ENCODE measurements at regions not wholly inside any gene's neighbourhood (a gene's known extent, or its start where the extent isn't known, plus 50 kb on each side); places are given as distances from the start of the nearest gene placed in this dataset.

DNA sequence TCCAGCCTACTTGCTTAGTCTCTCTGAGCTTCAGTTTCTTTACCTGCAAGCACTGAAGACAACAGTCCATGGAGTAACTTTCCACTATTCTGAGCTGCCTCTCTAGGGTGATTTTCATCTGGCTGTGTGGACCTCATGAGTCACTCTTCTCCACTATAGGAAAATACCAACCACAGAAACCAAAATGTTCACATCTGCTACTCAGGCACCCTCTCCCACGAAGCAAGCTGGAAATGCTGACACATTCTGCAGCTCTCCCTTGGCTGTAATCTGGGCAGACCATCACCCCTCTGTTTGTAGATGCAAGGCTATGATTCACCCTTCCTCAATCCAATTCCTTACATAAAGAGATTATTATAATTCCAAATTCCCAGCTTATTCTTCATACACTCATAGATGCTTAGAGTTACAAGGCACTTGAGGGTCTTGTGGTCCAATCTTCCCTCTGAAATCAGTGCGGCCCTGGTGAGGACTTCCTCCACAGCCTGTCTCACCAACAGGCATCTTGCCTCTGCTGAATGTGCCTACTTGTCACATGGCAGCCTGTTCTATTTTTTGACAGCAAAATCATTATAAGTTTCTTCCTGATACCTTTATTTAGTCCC is 97.0 kb upstream of the LNX1 start:
- Mint-ChIP-seq H3K4me1 (no peaks in the 10 kb centered on the region), H3K36me3 (no peaks in the 10 kb centered on the region), H3K4me3 (no peak overlapping the region), H3K9me3 (peaks cover 0 to 8% (median 0%) of the 10 kb centered on the region in 7 donors), H3K27ac (no peak overlapping the region), H3K27me3 (peaks cover 17% of the 10 kb centered on the region)
- Histone ChIP-seq H3K4me1 (ENCODE audit: control insufficient read depth, insufficient read depth, low read length, poor library complexity, severe bottlenecking) (no peaks in the 10 kb centered on the region), H3K36me3 (ENCODE audit: control insufficient read depth, insufficient read depth, low read length) (no peaks in the 10 kb centered on the region), H3K9me3 (ENCODE audit: control insufficient read depth in 2 of 2, low read length in 2 of 2) (no peaks in the 10 kb centered on the region), H3K4me3 (ENCODE audit: low read depth, low read length) (no peak overlapping the region), H3K27me3 (ENCODE audit: control insufficient read depth, insufficient read depth, low read length) (no peaks in the 10 kb centered on the region), H3K27ac (ENCODE audit: insufficient read depth, low read length, poor library complexity, severe bottlenecking) (no peak overlapping the region)
- ATAC-seq (ENCODE audit: low read depth in 2 of 2) (peak in 1 of 2 donors; percentile 37), DNase-seq (no peak)

DNA sequence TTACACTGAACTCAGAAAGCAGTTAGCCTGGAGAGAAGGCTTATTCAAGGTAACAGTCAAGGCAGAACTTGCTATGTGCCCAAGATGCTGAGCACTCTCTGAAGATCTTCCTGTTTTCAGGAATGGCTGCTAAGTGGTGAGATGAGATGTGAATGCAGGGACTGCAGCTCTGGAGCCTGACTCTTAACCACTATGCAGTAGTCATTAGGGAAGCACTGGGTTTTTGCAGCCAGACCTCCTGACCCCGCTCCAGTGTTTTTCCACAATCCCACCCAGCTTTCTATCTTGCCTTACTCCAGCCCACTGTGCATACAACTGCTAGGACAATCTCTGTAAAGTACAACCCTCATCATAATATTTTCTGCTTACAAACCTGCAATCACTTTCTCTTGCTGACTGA is 95.2 kb upstream of the LNX1 start:
- H3K9me3 Mint-ChIP-seq: peaks cover 0 to 3% (median 0%) of the 10 kb centered on the region in 7 donors

DNA sequence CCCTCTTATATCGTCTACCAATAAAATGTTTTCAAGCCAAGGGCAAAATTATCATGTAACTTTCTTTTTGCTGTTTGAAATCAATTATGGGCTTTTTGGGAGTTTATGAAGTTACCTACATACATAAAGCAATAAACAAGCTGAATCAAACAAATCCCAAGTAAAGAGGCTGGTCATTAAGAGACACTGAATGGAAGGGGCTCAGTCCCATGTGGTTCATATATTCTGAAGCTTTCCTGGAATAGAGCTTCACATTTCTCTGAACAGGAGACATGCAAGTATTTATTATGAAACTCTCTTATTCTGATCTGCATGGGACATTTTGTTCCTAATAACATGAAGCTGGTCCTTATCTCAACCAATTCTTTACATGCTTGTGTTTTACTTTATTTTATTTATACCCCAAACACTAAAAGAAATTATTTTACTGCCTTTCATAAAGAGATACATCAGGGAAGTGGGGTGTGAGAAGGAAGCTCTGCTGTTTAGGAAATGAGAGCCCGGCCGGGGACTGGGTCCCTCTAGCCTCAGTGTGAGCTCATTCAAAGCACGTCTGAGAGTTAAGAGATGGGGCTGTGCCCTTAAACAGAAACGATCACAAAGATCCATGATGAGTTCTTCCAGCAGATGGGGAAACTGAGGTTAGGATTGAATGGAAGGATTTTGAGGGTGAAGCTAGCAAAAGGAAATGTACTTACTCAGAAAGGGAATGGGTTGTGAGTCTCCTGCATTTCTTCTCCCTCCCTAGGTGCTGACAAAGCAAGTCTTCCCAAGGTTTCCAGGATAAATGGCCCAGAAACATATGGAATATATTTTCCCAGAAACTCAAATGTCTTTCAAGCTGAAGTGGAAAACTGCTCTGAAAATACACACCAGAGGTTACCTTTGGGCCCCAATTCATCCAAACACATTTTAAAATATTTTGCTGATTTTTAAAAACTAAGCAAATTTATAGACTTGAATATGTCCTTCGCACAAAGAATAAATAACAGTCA is 93.1 kb upstream of the LNX1 start:
- no peak overlapping the region for H3K27ac Mint-ChIP-seq
- no peaks in the 10 kb centered on the region for H3K4me1 Mint-ChIP-seq
- peaks cover 0 to 4% (median 2%) of the 10 kb centered on the region in 7 donors for H3K9me3 Mint-ChIP-seq
- Histone ChIP-seq H3K4me1 (ENCODE audit: control insufficient read depth, insufficient read depth, low read length, poor library complexity, severe bottlenecking) (no peaks in the 10 kb centered on the region), H3K9me3 (ENCODE audit: control insufficient read depth in 2 of 2, low read length in 2 of 2) (no peaks in the 10 kb centered on the region), H3K4me3 (ENCODE audit: low read depth, low read length) (no peak overlapping the region), H3K36me3 (ENCODE audit: control insufficient read depth, insufficient read depth, low read length) (no peaks in the 10 kb centered on the region), H3K27ac (ENCODE audit: insufficient read depth, low read length, poor library complexity, severe bottlenecking) (no peak overlapping the region), H3K27me3 (ENCODE audit: control insufficient read depth, insufficient read depth, low read length) (no peaks in the 10 kb centered on the region)
- no peaks in the 10 kb centered on the region for H3K36me3 Mint-ChIP-seq
- DNase-seq (no peak), ATAC-seq (ENCODE audit: low read depth in 2 of 2) (no peak)
- H3K27me3 Mint-ChIP-seq: peaks cover 13% of the 10 kb centered on the region
- H3K4me3 Mint-ChIP-seq: no peak overlapping the region

More for the DNA sequence above, 95.2 kb upstream of the LNX1 start:
- H3K4me3 ChIP-seq (ENCODE audit: low read depth, low read length): no peak overlapping the region
- no peaks in the 10 kb centered on the region for H3K27me3 ChIP-seq (ENCODE audit: control insufficient read depth, insufficient read depth, low read length)
- no peak for DNase-seq
- no peak overlapping the region for H3K27ac Mint-ChIP-seq
- H3K36me3 ChIP-seq (ENCODE audit: control insufficient read depth, insufficient read depth, low read length): no peaks in the 10 kb centered on the region
- H3K36me3 Mint-ChIP-seq: no peaks in the 10 kb centered on the region
- no peaks in the 10 kb centered on the region for H3K4me1 ChIP-seq (ENCODE audit: control insufficient read depth, insufficient read depth, low read length, poor library complexity, severe bottlenecking)
- no peak overlapping the region for H3K4me3 Mint-ChIP-seq
- H3K9me3 ChIP-seq (ENCODE audit: control insufficient read depth in 2 of 2, low read length in 2 of 2): no peaks in the 10 kb centered on the region
- no peaks in the 10 kb centered on the region for H3K4me1 Mint-ChIP-seq
- no peak overlapping the region for H3K27ac ChIP-seq (ENCODE audit: insufficient read depth, low read length, poor library complexity, severe bottlenecking)
- no peak for ATAC-seq (ENCODE audit: low read depth in 2 of 2)
- peaks cover 17% of the 10 kb centered on the region for H3K27me3 Mint-ChIP-seq

DNA sequence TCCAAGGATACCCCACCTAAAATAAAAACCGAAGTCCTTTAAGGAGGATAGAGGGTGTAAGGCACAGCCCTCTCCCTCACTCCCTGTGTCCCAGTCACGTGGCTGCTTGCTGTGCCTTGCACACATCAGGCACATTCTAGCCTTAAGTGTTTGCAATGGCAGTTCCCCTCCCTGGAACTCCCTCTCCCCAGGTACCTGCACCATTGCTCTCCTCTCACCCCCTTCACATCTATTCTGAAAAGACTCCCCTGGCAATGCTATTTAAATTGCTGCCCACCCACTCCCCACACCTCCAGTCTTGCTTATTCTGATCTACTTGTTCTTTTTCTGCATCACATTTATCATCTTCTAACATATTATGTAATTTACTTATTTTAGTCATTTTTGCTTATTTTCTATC is 91.6 kb upstream of the LNX1 start:
- Mint-ChIP-seq H3K4me1 (no peaks in the 10 kb centered on the region), H3K4me3 (no peak overlapping the region), H3K27me3 (peaks cover 13% of the 10 kb centered on the region), H3K27ac (no peak overlapping the region), H3K9me3 (peaks cover 0 to 4% (median 2%) of the 10 kb centered on the region in 7 donors), H3K36me3 (no peaks in the 10 kb centered on the region)
- Histone ChIP-seq H3K9me3 (ENCODE audit: control insufficient read depth in 2 of 2, low read length in 2 of 2) (no peaks in the 10 kb centered on the region), H3K27me3 (ENCODE audit: control insufficient read depth, insufficient read depth, low read length) (no peaks in the 10 kb centered on the region), H3K36me3 (ENCODE audit: control insufficient read depth, insufficient read depth, low read length) (no peaks in the 10 kb centered on the region), H3K4me3 (ENCODE audit: low read depth, low read length) (no peak overlapping the region), H3K27ac (ENCODE audit: insufficient read depth, low read length, poor library complexity, severe bottlenecking) (no peak overlapping the region), H3K4me1 (ENCODE audit: control insufficient read depth, insufficient read depth, low read length, poor library complexity, severe bottlenecking) (no peaks in the 10 kb centered on the region)
- no peak for ATAC-seq (ENCODE audit: low read depth in 2 of 2)
- no peak for DNase-seq

DNA sequence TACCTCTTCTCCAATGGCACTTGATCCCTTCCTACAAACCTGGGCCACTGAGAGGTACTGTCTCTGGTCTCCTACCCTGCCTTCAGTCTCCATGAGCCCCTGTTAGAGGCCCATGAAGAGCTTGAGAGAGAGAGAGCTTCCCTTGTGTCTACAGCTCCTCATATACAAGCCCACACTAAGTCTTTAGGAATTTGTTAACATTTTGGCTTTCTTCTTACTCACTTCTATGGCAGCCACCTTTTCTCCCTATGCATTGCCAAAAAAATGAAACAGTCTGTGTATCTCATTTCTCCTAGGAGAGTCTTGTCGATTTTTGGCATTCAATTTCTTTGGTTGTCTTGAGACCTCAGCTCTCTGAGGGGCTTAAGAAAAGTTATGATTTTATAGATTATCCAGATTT is 90.9 kb upstream of the LNX1 start:
- H3K9me3 Mint-ChIP-seq: peaks cover 0 to 4% (median 2%) of the 10 kb centered on the region in 7 donors
- H3K36me3 Mint-ChIP-seq: no peaks in the 10 kb centered on the region
- H3K4me1 Mint-ChIP-seq: no peaks in the 10 kb centered on the region
- H3K27ac Mint-ChIP-seq: no peak overlapping the region
- no peak overlapping the region for H3K4me3 Mint-ChIP-seq
- H3K9me3 ChIP-seq (ENCODE audit: control insufficient read depth in 2 of 2, low read length in 2 of 2): no peaks in the 10 kb centered on the region
- H3K4me1 ChIP-seq (ENCODE audit: control insufficient read depth, insufficient read depth, low read length, poor library complexity, severe bottlenecking): no peaks in the 10 kb centered on the region
- H3K4me3 ChIP-seq (ENCODE audit: low read depth, low read length): no peak overlapping the region
- DNase-seq (no peak), ATAC-seq (ENCODE audit: low read depth in 2 of 2) (no peak)
- H3K27ac ChIP-seq (ENCODE audit: insufficient read depth, low read length, poor library complexity, severe bottlenecking): no peak overlapping the region
- H3K27me3 ChIP-seq (ENCODE audit: control insufficient read depth, insufficient read depth, low read length): no peaks in the 10 kb centered on the region
- H3K36me3 ChIP-seq (ENCODE audit: control insufficient read depth, insufficient read depth, low read length): no peaks in the 10 kb centered on the region
- H3K27me3 Mint-ChIP-seq: peaks cover 9% of the 10 kb centered on the region

DNA sequence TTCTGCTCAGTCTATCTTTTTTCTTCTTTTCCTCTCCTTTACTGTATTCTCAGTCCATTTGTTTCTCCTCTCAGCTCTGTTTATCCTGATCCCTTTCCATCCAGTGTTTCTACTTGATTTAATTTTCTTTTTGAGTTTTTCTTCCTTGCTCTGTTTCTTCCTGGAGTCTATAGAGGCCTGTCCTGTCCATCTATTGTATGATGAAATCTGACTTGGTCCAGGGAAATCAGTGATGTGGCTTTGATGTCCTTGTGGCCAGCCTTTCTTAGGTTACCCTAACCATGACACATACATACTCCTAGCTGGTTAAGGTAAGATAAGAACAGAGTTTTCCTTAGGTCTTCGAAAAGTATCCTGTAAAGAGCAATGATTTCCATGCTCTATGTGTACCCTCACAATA is 89.3 kb upstream of the LNX1 start:
- H3K9me3 Mint-ChIP-seq: peaks cover 0 to 4% (median 2%) of the 10 kb centered on the region in 7 donors
- ATAC-seq (ENCODE audit: low read depth in 2 of 2) (no peak), DNase-seq (no peak)
- no peaks in the 10 kb centered on the region for H3K27me3 Mint-ChIP-seq
- no peak overlapping the region for H3K4me3 ChIP-seq (ENCODE audit: low read depth, low read length)
- H3K27me3 ChIP-seq (ENCODE audit: control insufficient read depth, insufficient read depth, low read length): no peaks in the 10 kb centered on the region
- no peaks in the 10 kb centered on the region for H3K36me3 ChIP-seq (ENCODE audit: control insufficient read depth, insufficient read depth, low read length)
- no peaks in the 10 kb centered on the region for H3K36me3 Mint-ChIP-seq
- no peak overlapping the region for H3K27ac ChIP-seq (ENCODE audit: insufficient read depth, low read length, poor library complexity, severe bottlenecking)
- no peaks in the 10 kb centered on the region for H3K4me1 ChIP-seq (ENCODE audit: control insufficient read depth, insufficient read depth, low read length, poor library complexity, severe bottlenecking)
- no peak overlapping the region for H3K27ac Mint-ChIP-seq
- no peak overlapping the region for H3K4me3 Mint-ChIP-seq
- H3K4me1 Mint-ChIP-seq: no peaks in the 10 kb centered on the region
- no peaks in the 10 kb centered on the region for H3K9me3 ChIP-seq (ENCODE audit: control insufficient read depth in 2 of 2, low read length in 2 of 2)

DNA sequence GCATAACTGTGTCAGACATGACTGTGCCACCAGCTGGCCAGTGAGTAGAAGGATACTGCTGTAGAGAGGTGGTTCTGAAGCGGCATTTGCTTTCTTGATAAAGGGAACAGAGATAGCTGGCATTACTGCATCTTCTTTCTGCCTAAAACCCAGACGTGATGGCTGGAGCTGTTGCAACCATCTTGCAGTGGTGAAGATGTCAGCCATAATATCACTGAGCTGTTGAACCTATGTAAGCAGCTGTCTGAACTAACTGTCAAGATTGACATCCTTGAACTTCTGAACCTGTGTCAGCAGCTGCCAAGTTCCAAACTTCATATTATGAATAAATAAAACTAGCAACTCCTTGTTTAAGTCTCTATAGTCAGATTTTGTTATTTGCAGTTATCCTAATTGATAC is 88.9 kb upstream of the LNX1 start:
- Mint-ChIP-seq H3K4me3 (no peak overlapping the region), H3K9me3 (peaks cover 0 to 5% (median 2%) of the 10 kb centered on the region in 7 donors), H3K4me1 (no peaks in the 10 kb centered on the region), H3K36me3 (no peaks in the 10 kb centered on the region), H3K27ac (no peak overlapping the region), H3K27me3 (no peaks in the 10 kb centered on the region)
- Histone ChIP-seq H3K4me1 (ENCODE audit: control insufficient read depth, insufficient read depth, low read length, poor library complexity, severe bottlenecking) (no peaks in the 10 kb centered on the region), H3K36me3 (ENCODE audit: control insufficient read depth, insufficient read depth, low read length) (no peaks in the 10 kb centered on the region), H3K9me3 (ENCODE audit: control insufficient read depth in 2 of 2, low read length in 2 of 2) (no peaks in the 10 kb centered on the region), H3K27me3 (ENCODE audit: control insufficient read depth, insufficient read depth, low read length) (no peaks in the 10 kb centered on the region), H3K27ac (ENCODE audit: insufficient read depth, low read length, poor library complexity, severe bottlenecking) (no peak overlapping the region), H3K4me3 (ENCODE audit: low read depth, low read length) (no peak overlapping the region)
- DNase-seq (no peak), ATAC-seq (ENCODE audit: low read depth in 2 of 2) (no peak)

All from CD4-positive, CD25-positive, alpha-beta regulatory T cell (primary cell).